ENCODE measurements at regions not wholly inside any gene's neighbourhood (a gene's known extent, or its start where the extent isn't known, plus 50 kb on each side); places are given as distances from the start of the nearest gene placed in this dataset.

DNA sequence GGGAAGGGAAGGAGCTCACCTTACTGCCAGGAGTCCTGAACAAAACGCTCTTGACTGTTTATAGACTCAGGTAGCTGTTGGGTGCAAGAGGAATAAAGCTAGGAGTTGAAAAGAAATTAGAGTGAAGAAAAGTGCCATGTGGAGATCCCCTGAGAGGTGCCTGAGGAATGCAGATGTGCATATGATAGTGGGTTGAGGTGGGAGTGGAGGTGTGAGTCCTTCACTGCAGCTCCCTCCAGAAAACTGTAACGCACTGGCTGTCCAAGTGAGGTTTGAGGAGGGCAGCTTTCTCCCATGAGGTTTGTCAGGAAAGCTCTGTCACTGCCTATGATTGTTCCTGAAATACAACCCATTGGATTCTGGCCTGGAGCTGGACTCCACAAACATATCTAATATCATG lies 904.8 kb upstream of the POT1 start:
- no peak overlapping the region for H2AFZ ChIP-seq (ENCODE audit: low read length)
- no peaks in the 10 kb centered on the region for H3K79me2 ChIP-seq (ENCODE audit: control insufficient read depth, insufficient read depth, low read length)
- no peaks in the 10 kb centered on the region for H3K4me1 ChIP-seq (ENCODE audit: control insufficient read depth, extremely low read depth, insufficient read depth, low read length)
- H3K9ac ChIP-seq (ENCODE audit: insufficient read depth, low read length) = no peak overlapping the region
- no peaks in the 10 kb centered on the region for H3K36me3 ChIP-seq (ENCODE audit: control insufficient read depth, insufficient read depth, low read length)
- DNase-seq (ENCODE audit: low read depth in 2 of 2) = no peak
- no peaks in the 10 kb centered on the region for H3K27me3 ChIP-seq (ENCODE audit: control insufficient read depth, insufficient read depth, low read length)
- no peaks in the 10 kb centered on the region for H3K9me3 ChIP-seq (ENCODE audit: control insufficient read depth, insufficient read depth, low read depth, low read length)
- no peaks in the 10 kb centered on the region for H4K20me1 ChIP-seq (ENCODE audit: control insufficient read depth, extremely low read depth, insufficient read depth, low read length)
- no peak overlapping the region for H3K4me3 ChIP-seq (replicated peaks in 1 of 4; ENCODE audit: control extremely low read depth in 1 of 4, insufficient read depth in 1 of 4, low read depth in 3 of 4, low read length in 4 of 4)
- no peak overlapping the region for H3K27ac ChIP-seq (ENCODE audit: insufficient read depth, low read length)
- TF ChIP-seq, protein P1, sequence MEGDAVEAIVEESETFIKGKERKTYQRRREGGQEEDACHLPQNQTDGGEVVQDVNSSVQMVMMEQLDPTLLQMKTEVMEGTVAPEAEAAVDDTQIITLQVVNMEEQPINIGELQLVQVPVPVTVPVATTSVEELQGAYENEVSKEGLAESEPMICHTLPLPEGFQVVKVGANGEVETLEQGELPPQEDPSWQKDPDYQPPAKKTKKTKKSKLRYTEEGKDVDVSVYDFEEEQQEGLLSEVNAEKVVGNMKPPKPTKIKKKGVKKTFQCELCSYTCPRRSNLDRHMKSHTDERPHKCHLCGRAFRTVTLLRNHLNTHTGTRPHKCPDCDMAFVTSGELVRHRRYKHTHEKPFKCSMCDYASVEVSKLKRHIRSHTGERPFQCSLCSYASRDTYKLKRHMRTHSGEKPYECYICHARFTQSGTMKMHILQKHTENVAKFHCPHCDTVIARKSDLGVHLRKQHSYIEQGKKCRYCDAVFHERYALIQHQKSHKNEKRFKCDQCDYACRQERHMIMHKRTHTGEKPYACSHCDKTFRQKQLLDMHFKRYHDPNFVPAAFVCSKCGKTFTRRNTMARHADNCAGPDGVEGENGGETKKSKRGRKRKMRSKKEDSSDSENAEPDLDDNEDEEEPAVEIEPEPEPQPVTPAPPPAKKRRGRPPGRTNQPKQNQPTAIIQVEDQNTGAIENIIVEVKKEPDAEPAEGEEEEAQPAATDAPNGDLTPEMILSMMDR (conservative IDR thresholded peaks at IDR 0.05 in 1 of 2, IDR thresholded peaks at IDR 0.05 in 1 of 2; ENCODE audit: low read depth in 1 of 2, low read length in 2 of 2) = no peak
- no peak for TF ChIP-seq EZH2 (IDR thresholded peaks at IDR 0.05; ENCODE audit: low read length, missing control alignments)
- H3K4me2 ChIP-seq (ENCODE audit: extremely low read depth, insufficient read depth, low read length) = no peak overlapping the region

DNA sequence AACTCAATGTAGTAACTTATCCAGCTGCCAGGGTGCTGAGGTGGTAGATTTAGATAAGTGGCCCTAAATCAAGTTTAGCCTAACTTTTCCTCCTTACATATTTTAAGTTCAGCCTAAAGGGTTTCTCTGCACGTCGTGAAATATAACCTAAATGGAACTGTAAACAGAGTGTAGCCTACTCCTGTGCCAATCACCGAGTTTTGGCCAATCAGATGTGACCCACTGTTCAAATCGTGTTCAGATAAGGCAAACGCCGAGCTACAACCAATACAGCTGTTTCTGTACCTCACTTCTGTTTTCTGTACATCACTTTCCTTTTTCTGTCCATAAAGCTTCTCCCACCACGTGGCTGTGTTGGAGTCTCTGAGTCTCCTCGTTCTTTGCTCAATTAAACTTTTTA lies 904.2 kb upstream of the POT1 start:
- Histone ChIP-seq H3K79me2 (ENCODE audit: control insufficient read depth, insufficient read depth, low read length) (no peaks in the 10 kb centered on the region), H3K27ac (ENCODE audit: insufficient read depth, low read length) (no peak overlapping the region), H3K27me3 (ENCODE audit: control insufficient read depth, insufficient read depth, low read length) (no peaks in the 10 kb centered on the region), H3K9me3 (ENCODE audit: control insufficient read depth, insufficient read depth, low read depth, low read length) (no peaks in the 10 kb centered on the region), H4K20me1 (ENCODE audit: control insufficient read depth, extremely low read depth, insufficient read depth, low read length) (no peaks in the 10 kb centered on the region), H2AFZ (ENCODE audit: low read length) (no peak overlapping the region), H3K4me1 (ENCODE audit: control insufficient read depth, extremely low read depth, insufficient read depth, low read length) (no peaks in the 10 kb centered on the region), H3K4me3 (replicated peaks in 1 of 4; ENCODE audit: control extremely low read depth in 1 of 4, insufficient read depth in 1 of 4, low read depth in 3 of 4, low read length in 4 of 4) (no peak overlapping the region), H3K36me3 (ENCODE audit: control insufficient read depth, insufficient read depth, low read length) (no peaks in the 10 kb centered on the region), H3K4me2 (ENCODE audit: extremely low read depth, insufficient read depth, low read length) (no peak overlapping the region), H3K9ac (ENCODE audit: insufficient read depth, low read length) (no peak overlapping the region)
- no peak for DNase-seq (ENCODE audit: low read depth in 2 of 2)
- TF ChIP-seq, protein P1 (conservative IDR thresholded peaks at IDR 0.05 in 1 of 2, IDR thresholded peaks at IDR 0.05 in 1 of 2; ENCODE audit: low read depth in 1 of 2, low read length in 2 of 2) = no peak

DNA sequence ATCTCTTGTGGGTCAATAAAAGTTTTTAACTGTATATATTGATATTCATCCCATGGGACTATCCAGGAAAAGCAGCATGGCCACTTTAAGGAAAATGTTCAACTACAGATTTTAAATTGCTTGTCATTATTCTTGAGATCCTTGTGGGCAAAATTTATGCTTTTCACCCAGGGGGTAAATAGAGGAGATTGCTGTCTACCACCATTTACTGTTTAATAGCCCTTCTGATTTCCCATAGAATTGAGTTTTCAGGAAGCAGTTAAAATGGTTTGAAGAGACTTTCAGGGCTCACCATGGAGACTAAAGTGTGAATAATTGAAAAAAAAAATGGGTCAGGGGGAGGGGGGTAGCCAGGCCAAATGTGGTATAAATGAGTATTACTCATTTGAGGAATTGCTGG lies 901.1 kb upstream of the POT1 start:
- H3K27me3 ChIP-seq (ENCODE audit: control insufficient read depth, insufficient read depth, low read length) = no peaks in the 10 kb centered on the region
- no peak overlapping the region for H3K4me3 ChIP-seq (replicated peaks in 1 of 4; ENCODE audit: control extremely low read depth in 1 of 4, insufficient read depth in 1 of 4, low read depth in 3 of 4, low read length in 4 of 4)
- no peaks in the 10 kb centered on the region for H3K4me1 ChIP-seq (ENCODE audit: control insufficient read depth, extremely low read depth, insufficient read depth, low read length)
- TF ChIP-seq, protein P1 (conservative IDR thresholded peaks at IDR 0.05 in 1 of 2, IDR thresholded peaks at IDR 0.05 in 1 of 2; ENCODE audit: low read depth in 1 of 2, low read length in 2 of 2) = no peak
- no peak for TF ChIP-seq EZH2 (IDR thresholded peaks at IDR 0.05; ENCODE audit: low read length, missing control alignments)
- H2AFZ ChIP-seq (ENCODE audit: low read length) = no peak overlapping the region
- H3K27ac ChIP-seq (ENCODE audit: insufficient read depth, low read length) = no peak overlapping the region
- no peaks in the 10 kb centered on the region for H3K9me3 ChIP-seq (ENCODE audit: control insufficient read depth, insufficient read depth, low read depth, low read length)
- no peaks in the 10 kb centered on the region for H3K79me2 ChIP-seq (ENCODE audit: control insufficient read depth, insufficient read depth, low read length)
- H3K9ac ChIP-seq (ENCODE audit: insufficient read depth, low read length) = no peak overlapping the region
- DNase-seq (ENCODE audit: low read depth in 2 of 2) = no peak
- no peak overlapping the region for H3K4me2 ChIP-seq (ENCODE audit: extremely low read depth, insufficient read depth, low read length)
- H3K36me3 ChIP-seq (ENCODE audit: control insufficient read depth, insufficient read depth, low read length) = no peaks in the 10 kb centered on the region
- H4K20me1 ChIP-seq (ENCODE audit: control insufficient read depth, extremely low read depth, insufficient read depth, low read length) = no peaks in the 10 kb centered on the region

Measured in fibroblast of lung (primary cell).